Astrocyte (in vitro differentiated cells and primary cell): ENCODE measurements at regions not wholly inside any gene's neighbourhood (a gene's known extent, or its start where the extent isn't known, plus 50 kb on each side); places are given as distances from the start of the nearest gene placed in this dataset.

Source experiments
- DNase-seq: peaks from one replicate; pipeline ENCODE4 v3.0.0-alpha.2; 2010; ENCODE audit warnings: low read depth
- FAIRE-seq: peaks from 2 replicates; lab custom pipeline; 2011; peaks lifted over from hg19 to GRCh38; lab: Jason Lieb, UNC
- H2AFZ ChIP-seq: 2 replicates; pipeline ENCODE4 v1.6.0; 2012; ENCODE audit warnings: low read depth, low read length, inconsistent platforms
- H3K27ac ChIP-seq: 2 replicates; pipeline ENCODE4 v1.5.1; 2011; ENCODE audit warnings: low read depth, low read length, inconsistent platforms
- H3K27me3 ChIP-seq: 2 replicates; pipeline ENCODE4 v1.6.0; 2011; ENCODE audit warnings: low read length, inconsistent platforms; ENCODE audit not compliant: insufficient read depth
- H3K36me3 ChIP-seq: 2 replicates; pipeline ENCODE4 v1.5.1; 2011; ENCODE audit warnings: low read length, inconsistent platforms; ENCODE audit not compliant: insufficient read depth
- H3K4me1 ChIP-seq: 2 replicates; pipeline ENCODE4 v1.5.1; 2011; ENCODE audit warnings: low read length, inconsistent platforms; ENCODE audit not compliant: insufficient read depth
- H3K4me2 ChIP-seq: 2 replicates; pipeline ENCODE4 v1.6.0; 2012; ENCODE audit warnings: low read length, inconsistent platforms
- H3K4me3 ChIP-seq: 2 replicates; pipeline ENCODE4 v1.5.1; 2011; ENCODE audit warnings: low read depth, mild to moderate bottlenecking, low read length, inconsistent platforms; ENCODE audit not compliant: insufficient read depth
- H3K79me2 ChIP-seq: 2 replicates; pipeline ENCODE4 v1.6.0; 2012; ENCODE audit warnings: mild to moderate bottlenecking, low read length, inconsistent platforms; ENCODE audit not compliant: insufficient read depth
- H3K9ac ChIP-seq: 2 replicates; pipeline ENCODE4 v1.6.0; 2012; ENCODE audit warnings: mild to moderate bottlenecking, low read length, inconsistent platforms
- H3K9me3 ChIP-seq: 2 replicates; pipeline ENCODE4 v1.5.1; 2012; ENCODE audit warnings: low read depth, mild to moderate bottlenecking, low read length, inconsistent platforms; ENCODE audit not compliant: insufficient read depth
- H4K20me1 ChIP-seq: 2 replicates; pipeline ENCODE4 v1.6.0; 2012; ENCODE audit warnings: low read length, inconsistent platforms; ENCODE audit not compliant: insufficient read depth
- H3K27ac Mint-ChIP-seq: one replicate; pipeline ENCODE4 v1.8.0; 2021; ENCODE audit warnings: mild to moderate bottlenecking, mixed read lengths; ENCODE audit not compliant: unreplicated experiment
- H3K27me3 Mint-ChIP-seq: one replicate; pipeline ENCODE4 v1.8.0; 2021; ENCODE audit warnings: low read depth, mixed read lengths; ENCODE audit not compliant: unreplicated experiment
- H3K36me3 Mint-ChIP-seq: one replicate; pipeline ENCODE4 v1.8.0; 2021; ENCODE audit warnings: low read depth, mixed read lengths; ENCODE audit not compliant: unreplicated experiment
- H3K4me1 Mint-ChIP-seq: one replicate; pipeline ENCODE4 v1.8.0; 2021; ENCODE audit warnings: low read depth, mixed read lengths; ENCODE audit not compliant: unreplicated experiment
- H3K4me3 Mint-ChIP-seq: one replicate; pipeline ENCODE4 v1.8.0; 2021; ENCODE audit warnings: mild to moderate bottlenecking, moderate library complexity, mixed read lengths; ENCODE audit not compliant: unreplicated experiment
- H3K9me3 Mint-ChIP-seq: one replicate; pipeline ENCODE4 v1.8.0; 2021; ENCODE audit warnings: mild to moderate bottlenecking, mixed read lengths; ENCODE audit not compliant: unreplicated experiment
- EZH2 ChIP-seq: IDR thresholded peaks from 2 replicates; pipeline ENCODE4 v1.6.1; 2012; ENCODE audit warnings: mild to moderate bottlenecking, low read length, inconsistent platforms; ENCODE audit not compliant: insufficient read depth
- TF ChIP-seq, protein P1 (sequence below): IDR thresholded peaks from 2 replicates; pipeline ENCODE4 v1.5.1; 2011; ENCODE audit warnings: low read depth, mild to moderate bottlenecking, inconsistent platforms, low read length, moderate library complexity; ENCODE audit not compliant: insufficient read depth

DNA sequence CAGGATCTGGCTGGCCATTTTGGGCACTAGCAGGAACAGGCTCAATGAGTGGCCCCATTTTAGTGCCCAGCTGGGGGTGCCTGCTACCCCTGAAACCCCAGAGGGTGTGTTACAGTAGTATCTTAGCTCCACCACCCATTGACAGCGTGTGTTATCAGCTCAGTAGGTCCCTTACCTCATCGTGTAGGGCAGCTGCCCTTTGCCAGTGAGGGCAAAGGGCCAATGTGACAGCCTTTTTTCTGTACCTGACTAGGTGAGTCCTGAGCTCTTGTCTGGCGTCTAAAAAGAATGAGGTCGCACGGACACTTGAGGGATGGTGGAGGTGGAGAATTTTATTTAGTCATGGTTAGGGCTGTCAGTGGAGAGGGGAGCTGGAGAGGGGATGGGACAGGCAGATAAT lies 462.2 kb downstream of the PIK3C3 start:
- no peak overlapping the region for H3K27ac ChIP-seq
- H3K27me3 Mint-ChIP-seq, result no peaks in the 10 kb centered on the region

DNA sequence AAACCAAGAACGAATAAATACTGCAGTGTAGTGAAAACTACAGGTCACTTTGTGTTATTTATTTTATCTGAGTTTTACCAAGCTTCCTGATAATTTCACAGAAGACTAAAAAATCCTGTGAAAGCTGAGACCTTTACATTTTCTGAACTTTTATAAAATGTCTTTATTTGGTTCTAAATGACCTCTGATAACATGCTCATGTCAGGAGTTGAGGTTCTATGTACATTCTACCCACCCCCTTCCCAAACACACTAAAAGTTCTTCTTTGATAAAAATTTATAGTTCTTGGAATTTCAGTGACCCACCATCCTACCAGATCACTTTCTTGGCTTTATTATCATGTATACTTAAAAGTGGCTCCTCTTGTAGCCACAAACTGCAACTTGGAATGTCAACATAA lies 463.1 kb downstream of the PIK3C3 start:
- no peaks in the 10 kb centered on the region for H3K36me3 Mint-ChIP-seq
- no peak overlapping the region for H3K27ac Mint-ChIP-seq
- no peak overlapping the region for H3K9ac ChIP-seq
- TF ChIP-seq EZH2, result no peak
- TF ChIP-seq, protein P1, sequence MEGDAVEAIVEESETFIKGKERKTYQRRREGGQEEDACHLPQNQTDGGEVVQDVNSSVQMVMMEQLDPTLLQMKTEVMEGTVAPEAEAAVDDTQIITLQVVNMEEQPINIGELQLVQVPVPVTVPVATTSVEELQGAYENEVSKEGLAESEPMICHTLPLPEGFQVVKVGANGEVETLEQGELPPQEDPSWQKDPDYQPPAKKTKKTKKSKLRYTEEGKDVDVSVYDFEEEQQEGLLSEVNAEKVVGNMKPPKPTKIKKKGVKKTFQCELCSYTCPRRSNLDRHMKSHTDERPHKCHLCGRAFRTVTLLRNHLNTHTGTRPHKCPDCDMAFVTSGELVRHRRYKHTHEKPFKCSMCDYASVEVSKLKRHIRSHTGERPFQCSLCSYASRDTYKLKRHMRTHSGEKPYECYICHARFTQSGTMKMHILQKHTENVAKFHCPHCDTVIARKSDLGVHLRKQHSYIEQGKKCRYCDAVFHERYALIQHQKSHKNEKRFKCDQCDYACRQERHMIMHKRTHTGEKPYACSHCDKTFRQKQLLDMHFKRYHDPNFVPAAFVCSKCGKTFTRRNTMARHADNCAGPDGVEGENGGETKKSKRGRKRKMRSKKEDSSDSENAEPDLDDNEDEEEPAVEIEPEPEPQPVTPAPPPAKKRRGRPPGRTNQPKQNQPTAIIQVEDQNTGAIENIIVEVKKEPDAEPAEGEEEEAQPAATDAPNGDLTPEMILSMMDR, result no peak
- no peak overlapping the region for H3K4me3 Mint-ChIP-seq
- H3K4me1 Mint-ChIP-seq, result peaks cover 19% of the 10 kb centered on the region
- no peak overlapping the region for H3K4me3 ChIP-seq
- no peaks in the 10 kb centered on the region for H3K36me3 ChIP-seq
- H3K9me3 ChIP-seq, result peaks cover 4% of the 10 kb centered on the region
- H3K79me2 ChIP-seq, result no peaks in the 10 kb centered on the region
- H3K4me2 ChIP-seq, result no peak overlapping the region
- no peak overlapping the region for H3K27ac ChIP-seq
- DNase-seq, result no peak
- no peaks in the 10 kb centered on the region for H4K20me1 ChIP-seq
- peaks cover 20% of the 10 kb centered on the region for H3K4me1 ChIP-seq
- no peak overlapping the region for H2AFZ ChIP-seq
- no peaks in the 10 kb centered on the region for H3K27me3 Mint-ChIP-seq
- no peaks in the 10 kb centered on the region for H3K27me3 ChIP-seq
- H3K9me3 Mint-ChIP-seq, result no peaks in the 10 kb centered on the region
- no peak for FAIRE-seq

More for the DNA sequence above, 462.2 kb downstream of the PIK3C3 start:
- no peaks in the 10 kb centered on the region for H3K9me3 ChIP-seq
- FAIRE-seq (no peak), DNase-seq (no peak)
- H3K9me3 Mint-ChIP-seq, result no peaks in the 10 kb centered on the region
- no peak overlapping the region for H3K4me3 ChIP-seq
- no peaks in the 10 kb centered on the region for H3K79me2 ChIP-seq
- no peaks in the 10 kb centered on the region for H3K36me3 ChIP-seq
- H3K4me3 Mint-ChIP-seq, result no peak overlapping the region
- no peak overlapping the region for H2AFZ ChIP-seq
- no peak overlapping the region for H3K4me2 ChIP-seq
- no peak overlapping the region for H3K9ac ChIP-seq
- H4K20me1 ChIP-seq, result no peaks in the 10 kb centered on the region
- H3K27ac Mint-ChIP-seq, result no peak overlapping the region
- peaks cover 29% of the 10 kb centered on the region for H3K4me1 ChIP-seq
- no peaks in the 10 kb centered on the region for H3K27me3 ChIP-seq
- peaks cover 27% of the 10 kb centered on the region for H3K4me1 Mint-ChIP-seq
- H3K36me3 Mint-ChIP-seq, result no peaks in the 10 kb centered on the region
- TF ChIP-seq, protein P1, result no peak
- no peak for TF ChIP-seq EZH2

DNA sequence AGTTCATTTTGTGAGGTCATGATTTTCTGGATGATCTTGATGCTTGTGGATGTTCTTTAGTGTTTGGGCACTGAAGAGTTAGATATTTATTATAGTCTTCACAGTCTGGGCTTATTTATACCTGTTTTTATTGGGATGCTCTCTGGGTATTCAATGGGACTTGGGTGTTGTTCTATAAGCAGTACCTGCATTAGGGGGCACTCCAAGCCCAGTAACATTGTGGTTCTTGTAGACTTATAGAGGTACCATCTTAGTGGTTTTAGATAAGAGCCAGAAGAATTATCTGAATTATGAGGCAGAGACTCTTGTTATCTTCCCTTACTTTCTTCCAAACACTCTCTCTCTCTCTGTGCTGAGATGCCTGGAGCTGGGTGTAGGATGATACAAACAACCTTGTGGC lies 470.0 kb downstream of the PIK3C3 start:
- Histone ChIP-seq H3K36me3 (no peaks in the 10 kb centered on the region), H3K4me2 (no peak overlapping the region), H3K9ac (no peak overlapping the region), H3K4me1 (no peaks in the 10 kb centered on the region), H3K79me2 (no peaks in the 10 kb centered on the region), H3K27ac (no peak overlapping the region), H3K9me3 (peaks cover 4% of the 10 kb centered on the region), H3K4me3 (no peak overlapping the region), H2AFZ (no peak overlapping the region), H3K27me3 (no peaks in the 10 kb centered on the region), H4K20me1 (no peaks in the 10 kb centered on the region)
- Mint-ChIP-seq H3K9me3 (no peaks in the 10 kb centered on the region), H3K27me3 (no peaks in the 10 kb centered on the region), H3K4me3 (no peak overlapping the region), H3K27ac (no peak overlapping the region), H3K4me1 (no peaks in the 10 kb centered on the region), H3K36me3 (no peaks in the 10 kb centered on the region)
- TF ChIP-seq EZH2, result no peak
- TF ChIP-seq, protein P1, result no peak
- no peak for DNase-seq
- no peak for FAIRE-seq
